PC-3 (cell line): ENCODE measurements at regions not wholly inside any gene's neighbourhood (a gene's known extent, or its start where the extent isn't known, plus 50 kb on each side); places are given as distances from the start of the nearest gene placed in this dataset.

Experiments
- ATAC-seq: fragments of 200-7000 bp; cut with Tn5 transposase; 2 replicates; pipeline ENCODE4 v1.9.1; 2020; ENCODE audit warnings: mild to moderate bottlenecking, moderate library complexity
- BruUV-seq: library from RNA; stranded (reverse); fragments of 400-500 nt; replicated peaks from 2 replicates; lab custom pipeline; 2021; lab: Mats Ljungman, UMichigan
- CTCF ChIA-PET: fragments of 300-600 bp; sonication (Branson Sonifier 250); formaldehyde crosslinking; loops from one replicate; lab custom pipeline; 2022; ENCODE audit warnings: antibody characterized with exemption; lab: Charles Lee
- POLR2A ChIA-PET: fragments of 300-600 bp; sonication (Branson Sonifier 250); formaldehyde crosslinking; loops from one replicate; lab custom pipeline; 2022; ENCODE audit warnings: antibody characterized with exemption; ENCODE audit not compliant: unreplicated experiment; lab: Charles Lee
- DNase-seq: peaks from one replicate; pipeline ENCODE4 v3.0.0-alpha.2; 2015
- H2AFZ ChIP-seq: fragments of 300-600 bp; sonication (generic); 2 replicates; pipeline ENCODE4 v1.6.0; 2016; ENCODE audit warnings: antibody characterized with exemption, low read length
- H3F3A ChIP-seq: fragments of 300-600 bp; sonication (generic); one replicate; pipeline ENCODE4 v1.6.0; 2017; ENCODE audit warnings: antibody characterized with exemption, low read length, control low read depth, mild to moderate bottlenecking; ENCODE audit not compliant: unreplicated experiment
- H3K27ac ChIP-seq: fragments of 300-600 bp; sonication (generic); 2 replicates; pipeline ENCODE4 v1.5.1; 2016; ENCODE audit warnings: mild to moderate bottlenecking, low read length
- H3K27me3 ChIP-seq: fragments of 300-600 bp; sonication (generic); 2 replicates; pipeline ENCODE4 v1.6.1; 2016; ENCODE audit warnings: low read length, mixed read lengths
- H3K36me3 ChIP-seq: fragments of 300-600 bp; sonication (generic); 2 replicates; pipeline ENCODE4 v1.6.1; 2016; ENCODE audit warnings: low read depth, mixed run types, low read length, mixed read lengths
- H3K4me1 ChIP-seq: fragments of 300-600 bp; sonication (generic); 2 replicates; pipeline ENCODE4 v1.5.1; 2016; ENCODE audit warnings: low read length; ENCODE audit not compliant: insufficient read depth
- H3K4me2 ChIP-seq: fragments of 300-600 bp; sonication (generic); 2 replicates; pipeline ENCODE4 v1.6.0; 2016; ENCODE audit warnings: low read length
- H3K4me3 ChIP-seq: fragments of 300-600 bp; sonication (generic); 2 replicates; pipeline ENCODE4 v1.5.1; 2016; ENCODE audit warnings: mild to moderate bottlenecking, low read length, mixed read lengths
- H3K79me2 ChIP-seq: fragments of 300-600 bp; sonication (generic); 2 replicates; pipeline ENCODE4 v1.6.1; 2017; ENCODE audit warnings: low read length, mixed read lengths
- H3K9ac ChIP-seq: fragments of 300-600 bp; sonication (generic); 2 replicates; pipeline ENCODE4 v1.6.0; 2016; ENCODE audit warnings: mild to moderate bottlenecking, low read length
- H3K9me2 ChIP-seq: fragments of 300-600 bp; sonication (generic); replicated peaks from 2 replicates; pipeline ENCODE4 v1.6.1; 2016; ENCODE audit warnings: mixed run types, low read length, mixed read lengths
- H3K9me3 ChIP-seq: fragments of 300-600 bp; sonication (generic); 2 replicates; pipeline ENCODE4 v1.6.1; 2016; ENCODE audit warnings: low read length, mixed read lengths
- H4K20me1 ChIP-seq: fragments of 300-600 bp; sonication (generic); 2 replicates; pipeline ENCODE4 v1.6.1; 2016; ENCODE audit warnings: low read length, mixed read lengths
- EZH2 ChIP-seq: fragments of 300-600 bp; sonication (generic); IDR thresholded peaks from one replicate; pipeline ENCODE4 v1.6.1; 2017; ENCODE audit warnings: antibody characterized with exemption, mild to moderate bottlenecking, low read length; ENCODE audit not compliant: unreplicated experiment
- EZH2phosphoT487 ChIP-seq: fragments of 300-600 bp; sonication (generic); IDR thresholded peaks from 2 replicates; pipeline ENCODE4 v1.6.1; 2018; ENCODE audit warnings: mild to moderate bottlenecking, antibody characterized with exemption, low read length, borderline replicate concordance
- intact Hi-C: fragments of 100-400 bp; cut with micrococcal nuclease; formaldehyde crosslinking; loops from 2 replicates; pipeline ENCODE4 v1.9.0; 2023
- TF ChIP-seq, protein P1 (sequence below): fragments of 300-600 bp; sonication (generic); conservative IDR thresholded peaks from 2 replicates; pipeline ENCODE4 v1.5.1; 2017; ENCODE audit warnings: antibody characterized with exemption, low read depth, mild to moderate bottlenecking, low read length

DNA sequence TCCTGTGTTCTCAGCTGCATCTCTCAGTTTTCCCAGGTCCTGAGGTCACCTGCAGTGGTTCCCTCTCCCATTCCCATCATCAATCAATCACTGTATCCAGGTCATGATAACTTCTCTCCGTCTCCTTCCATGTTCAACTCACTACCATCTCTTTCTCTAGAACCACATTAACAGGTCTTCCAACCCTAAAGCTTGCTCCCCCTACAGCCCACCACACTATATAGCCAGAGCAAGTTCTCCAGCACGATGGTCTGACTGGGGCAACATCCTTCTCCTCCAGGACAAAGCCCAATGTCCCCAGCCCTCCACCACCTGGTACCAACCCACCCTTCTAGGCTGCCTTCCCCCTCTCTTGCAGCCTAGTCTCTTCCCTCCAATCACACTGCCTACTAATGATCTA lies 241.6 kb downstream of the CDK5RAP2 start:
- no peaks in the 10 kb centered on the region for H3K9me2 ChIP-seq
- no peak overlapping the region for H2AFZ ChIP-seq
- no peaks in the 10 kb centered on the region for H3K4me1 ChIP-seq
- TF ChIP-seq EZH2: no peak
- TF ChIP-seq EZH2phosphoT487: no peak
- TF ChIP-seq, protein P1, sequence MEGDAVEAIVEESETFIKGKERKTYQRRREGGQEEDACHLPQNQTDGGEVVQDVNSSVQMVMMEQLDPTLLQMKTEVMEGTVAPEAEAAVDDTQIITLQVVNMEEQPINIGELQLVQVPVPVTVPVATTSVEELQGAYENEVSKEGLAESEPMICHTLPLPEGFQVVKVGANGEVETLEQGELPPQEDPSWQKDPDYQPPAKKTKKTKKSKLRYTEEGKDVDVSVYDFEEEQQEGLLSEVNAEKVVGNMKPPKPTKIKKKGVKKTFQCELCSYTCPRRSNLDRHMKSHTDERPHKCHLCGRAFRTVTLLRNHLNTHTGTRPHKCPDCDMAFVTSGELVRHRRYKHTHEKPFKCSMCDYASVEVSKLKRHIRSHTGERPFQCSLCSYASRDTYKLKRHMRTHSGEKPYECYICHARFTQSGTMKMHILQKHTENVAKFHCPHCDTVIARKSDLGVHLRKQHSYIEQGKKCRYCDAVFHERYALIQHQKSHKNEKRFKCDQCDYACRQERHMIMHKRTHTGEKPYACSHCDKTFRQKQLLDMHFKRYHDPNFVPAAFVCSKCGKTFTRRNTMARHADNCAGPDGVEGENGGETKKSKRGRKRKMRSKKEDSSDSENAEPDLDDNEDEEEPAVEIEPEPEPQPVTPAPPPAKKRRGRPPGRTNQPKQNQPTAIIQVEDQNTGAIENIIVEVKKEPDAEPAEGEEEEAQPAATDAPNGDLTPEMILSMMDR: no peak
- H3K4me3 ChIP-seq: no peak overlapping the region
- H3K27me3 ChIP-seq: no peaks in the 10 kb centered on the region
- no peak overlapping the region for H3K9ac ChIP-seq
- BruUV-seq: no TSS peak
- no peak overlapping the region for H3K27ac ChIP-seq
- CTCF ChIA-PET: no interaction called here
- H3K4me2 ChIP-seq: no peak overlapping the region
- ATAC-seq (no peak), DNase-seq (no peak)
- H3K79me2 ChIP-seq: no peaks in the 10 kb centered on the region
- intact Hi-C loops: no loop called here
- no peaks in the 10 kb centered on the region for H3K36me3 ChIP-seq
- POLR2A ChIA-PET: no interaction called here
- H3K9me3 ChIP-seq: no peaks in the 10 kb centered on the region
- H3F3A ChIP-seq: no peaks in the 10 kb centered on the region
- H4K20me1 ChIP-seq: no peaks in the 10 kb centered on the region

DNA sequence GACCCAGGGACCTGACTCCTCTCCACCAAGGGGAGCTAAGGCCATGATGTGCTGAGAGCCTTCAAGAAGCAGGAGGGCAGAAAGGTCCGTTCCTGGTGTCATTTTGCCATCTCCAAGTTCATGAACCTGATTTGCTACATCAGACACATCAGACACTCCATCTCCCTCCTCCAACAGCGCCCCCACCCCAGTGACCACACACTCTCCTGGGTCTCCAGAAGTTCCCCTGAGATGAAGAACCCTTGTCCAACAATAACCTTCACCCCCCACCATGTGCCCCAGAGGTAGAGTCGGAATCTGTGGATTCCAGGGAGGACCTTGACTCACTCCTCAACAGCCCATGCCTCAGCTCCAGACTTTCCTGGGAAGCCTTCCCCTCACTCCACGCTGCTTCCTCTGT lies 242.8 kb downstream of the CDK5RAP2 start:
- no peak overlapping the region for H3K9ac ChIP-seq
- H3K36me3 ChIP-seq: no peaks in the 10 kb centered on the region
- intact Hi-C loops: no loop called here
- H3K27me3 ChIP-seq: no peaks in the 10 kb centered on the region
- no TSS peak for BruUV-seq
- POLR2A ChIA-PET: no interaction called here
- no peaks in the 10 kb centered on the region for H3K79me2 ChIP-seq
- H3K9me3 ChIP-seq: no peaks in the 10 kb centered on the region
- H2AFZ ChIP-seq: no peak overlapping the region
- CTCF ChIA-PET: no interaction called here
- no peaks in the 10 kb centered on the region for H3F3A ChIP-seq
- ATAC-seq: no peak
- H4K20me1 ChIP-seq: no peaks in the 10 kb centered on the region
- DNase-seq: no peak
- no peak overlapping the region for H3K27ac ChIP-seq
- H3K9me2 ChIP-seq: no peaks in the 10 kb centered on the region
- H3K4me3 ChIP-seq: no peak overlapping the region
- H3K4me2 ChIP-seq: no peak overlapping the region
- no peaks in the 10 kb centered on the region for H3K4me1 ChIP-seq
- no peak for TF ChIP-seq EZH2phosphoT487

DNA sequence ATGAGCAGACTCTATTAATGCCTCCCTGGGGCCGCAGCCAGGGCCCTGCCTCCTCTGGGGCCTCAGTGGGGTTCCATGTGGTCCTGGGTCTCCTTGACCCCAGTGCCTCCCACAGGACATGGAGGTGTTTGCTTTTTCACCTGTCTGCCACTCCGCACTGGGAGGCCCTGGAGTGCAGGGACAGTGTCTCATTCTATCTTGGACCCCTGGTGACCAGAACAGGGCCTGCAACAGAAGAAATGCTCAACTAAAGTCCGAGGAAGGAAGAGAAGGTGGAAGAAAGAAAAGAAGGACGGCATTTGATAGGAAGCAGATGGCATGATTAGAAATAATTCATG lies 243.2 kb downstream of the CDK5RAP2 start:
- TF ChIP-seq EZH2 (no peak), EZH2phosphoT487 (no peak)
- TF ChIP-seq, protein P1: no peak
- Histone ChIP-seq H2AFZ (no peak overlapping the region), H3K27ac (no peak overlapping the region), H4K20me1 (no peaks in the 10 kb centered on the region), H3K27me3 (no peaks in the 10 kb centered on the region; the same call in 1 of the 2 replicates), H3K79me2 (no peaks in the 10 kb centered on the region), H3K9me2 (no peaks in the 10 kb centered on the region), H3K4me2 (no peak overlapping the region), H3K9ac (no peak overlapping the region), H3K9me3 (no peaks in the 10 kb centered on the region), H3F3A (no peaks in the 10 kb centered on the region), H3K36me3 (no peaks in the 10 kb centered on the region), H3K4me1 (no peaks in the 10 kb centered on the region), H3K4me3 (no peak overlapping the region)
- ChIA-PET POLR2A (no interaction called here), CTCF (no interaction called here)
- intact Hi-C loops: no loop called here
- DNase-seq: no peak
- ATAC-seq: no peak
- BruUV-seq: no TSS peak
